Islet of Langerhans (tissue), 1 donor: ENCODE measurements at regions not wholly inside any gene's neighbourhood (a gene's known extent, or its start where the extent isn't known, plus 50 kb on each side); places are given as distances from the start of the nearest gene placed in this dataset.
A peak's percentile ranks its signal among the peaks of the same experiment; 100 is the strongest.

Experiments used
- FAIRE-seq: peaks from one replicate; lab custom pipeline; 2011; peaks lifted over from hg19 to GRCh38; lab: Jason Lieb, UNC

DNA sequence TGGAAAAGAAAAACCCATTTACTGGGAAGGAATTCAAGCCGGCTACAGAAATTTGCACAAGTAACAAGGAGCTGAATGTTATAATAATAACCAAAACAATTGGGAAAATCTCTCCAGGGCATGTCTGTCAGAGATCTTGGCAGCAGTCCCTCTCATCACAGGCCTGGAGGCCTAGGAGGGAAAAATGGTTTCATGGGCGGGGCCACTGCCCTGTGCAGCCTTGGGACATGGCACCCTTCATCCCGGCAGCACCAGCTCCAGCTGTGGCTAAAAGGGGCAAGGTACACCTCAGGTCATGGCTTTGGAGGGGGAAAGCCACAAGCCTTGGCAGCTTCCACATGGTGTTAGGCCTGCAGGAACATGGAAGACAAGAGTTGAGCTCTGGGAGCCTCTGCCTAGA lies 513.1 kb upstream of the CNKSR2 start:
- FAIRE-seq = no peak

- FAIRE-seq = no peak
Measured at GRCh38 chrX:20857746-20858145, 516.5 kb upstream of the CNKSR2 start.

- no peak for FAIRE-seq
Measured at GRCh38 chrX:20838477-20838876, 535.7 kb upstream of the CNKSR2 start.

DNA sequence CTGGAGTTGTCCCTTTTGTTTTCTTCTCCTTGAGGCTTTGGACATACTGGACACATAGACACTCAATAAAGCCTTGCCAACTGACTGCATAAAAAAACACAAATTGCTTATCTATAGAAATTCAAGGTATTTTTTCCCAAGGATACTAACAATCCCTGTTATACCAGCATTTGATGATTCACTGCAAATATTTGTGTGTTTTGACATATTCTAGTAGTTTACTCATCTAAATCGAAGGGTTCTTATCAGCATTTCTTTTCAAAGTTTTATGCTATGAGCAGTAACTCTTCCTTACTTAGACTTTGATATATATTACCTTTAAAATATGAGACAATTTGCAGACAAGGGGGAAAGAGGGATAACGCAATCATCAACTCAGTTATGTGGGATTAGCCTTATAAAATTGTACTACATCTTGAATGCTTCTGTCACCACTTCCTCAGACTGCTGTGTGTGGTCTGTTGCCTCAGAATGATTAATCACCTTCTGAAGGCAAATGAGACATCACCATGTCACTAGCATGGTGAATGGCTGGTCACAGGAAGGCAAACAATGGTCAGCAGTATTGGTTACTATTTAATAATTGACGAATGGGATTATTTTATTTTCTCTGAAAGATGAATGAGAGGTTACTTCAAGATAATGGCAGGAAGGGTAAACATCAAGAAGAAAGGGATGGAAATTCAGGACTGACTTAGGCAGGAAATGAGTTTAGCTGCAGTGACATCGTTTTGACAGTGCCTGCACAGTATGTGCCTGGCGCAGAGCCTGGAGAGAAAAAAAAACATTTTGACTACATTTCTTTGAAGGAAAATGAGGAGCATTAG lies 544.3 kb upstream of the CNKSR2 start:
- FAIRE-seq = peak; percentile 90

GRCh38 chrX:20825984-20826383 lies 548.2 kb upstream of the CNKSR2 start:
- FAIRE-seq = no peak

- no peak for FAIRE-seq
Measured at GRCh38 chrX:20803971-20804370, 537.3 kb upstream of the RPS6KA3 start.

GRCh38 chrX:20802036-20802435 lies 535.3 kb upstream of the RPS6KA3 start:
- no peak for FAIRE-seq

- FAIRE-seq = no peak
Measured at GRCh38 chrX:20796450-20796849, 529.7 kb upstream of the RPS6KA3 start.

- no peak for FAIRE-seq
Measured at GRCh38 chrX:20789103-20789502, 522.4 kb upstream of the RPS6KA3 start.

GRCh38 chrX:20767346-20767745 lies 500.6 kb upstream of the RPS6KA3 start:
- no peak for FAIRE-seq

GRCh38 chrX:20756585-20756984 lies 489.9 kb upstream of the RPS6KA3 start:
- FAIRE-seq = no peak

- no peak for FAIRE-seq
Measured at GRCh38 chrX:20753076-20753475, 486.4 kb upstream of the RPS6KA3 start.

DNA sequence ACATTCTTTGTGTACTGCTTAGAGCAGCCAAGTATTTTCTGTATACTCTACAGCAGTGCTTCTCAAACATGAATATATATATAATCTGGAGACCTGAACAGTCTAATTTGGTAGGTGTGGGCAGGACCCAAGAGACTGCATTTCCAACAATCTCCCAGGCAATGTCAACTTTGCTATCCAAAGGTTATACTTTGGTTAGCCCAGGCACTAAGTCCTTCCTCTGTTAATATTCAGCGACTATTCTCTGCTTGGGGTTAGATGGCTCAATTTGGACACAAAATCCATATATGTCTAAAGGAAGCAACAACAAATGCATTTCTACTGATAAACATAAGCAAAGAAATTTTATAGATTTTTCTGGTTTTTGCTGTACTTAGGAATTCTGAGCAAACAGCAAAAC lies 480.0 kb upstream of the RPS6KA3 start:
- no peak for FAIRE-seq

DNA sequence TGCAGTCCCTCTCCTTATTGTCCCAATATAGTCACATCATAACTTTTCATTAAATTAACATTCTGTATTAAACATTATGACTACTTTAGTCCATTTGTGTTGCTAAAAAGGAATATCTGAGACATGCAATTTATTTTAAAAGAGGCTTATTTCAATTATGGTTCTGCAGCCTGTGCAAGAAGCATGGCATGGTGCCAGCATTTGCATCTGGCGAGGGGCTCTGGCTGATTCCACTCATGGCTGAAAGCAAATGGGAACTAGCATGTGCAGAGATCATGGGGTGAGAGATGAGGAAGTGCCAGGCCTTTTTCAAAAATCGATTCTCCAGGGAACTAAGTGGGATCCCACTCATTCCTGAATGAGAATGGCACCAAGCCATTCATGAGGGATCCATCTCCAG lies 476.3 kb upstream of the RPS6KA3 start:
- FAIRE-seq = no peak

- FAIRE-seq = no peak
Measured at GRCh38 chrX:20742106-20742505, 475.4 kb upstream of the RPS6KA3 start.

DNA sequence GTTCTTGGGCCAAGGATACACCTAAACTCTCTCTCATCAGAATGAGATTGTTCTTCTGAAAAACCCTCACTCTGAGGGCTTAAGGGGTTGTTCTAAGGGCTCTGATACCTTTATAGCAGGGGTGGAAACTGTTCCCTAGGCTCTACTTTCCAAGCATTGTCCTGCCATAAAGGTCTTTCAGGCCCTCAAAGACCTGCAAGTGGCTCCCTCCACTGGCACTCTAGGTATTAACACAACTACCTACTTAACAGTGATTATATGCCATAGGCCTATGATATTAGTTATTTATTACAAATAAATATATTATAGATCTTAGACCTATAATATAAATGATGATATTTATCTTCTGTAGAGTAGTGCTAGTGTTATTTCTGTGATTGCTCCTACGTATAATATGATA lies 473.7 kb upstream of the RPS6KA3 start:
- no peak for FAIRE-seq

DNA sequence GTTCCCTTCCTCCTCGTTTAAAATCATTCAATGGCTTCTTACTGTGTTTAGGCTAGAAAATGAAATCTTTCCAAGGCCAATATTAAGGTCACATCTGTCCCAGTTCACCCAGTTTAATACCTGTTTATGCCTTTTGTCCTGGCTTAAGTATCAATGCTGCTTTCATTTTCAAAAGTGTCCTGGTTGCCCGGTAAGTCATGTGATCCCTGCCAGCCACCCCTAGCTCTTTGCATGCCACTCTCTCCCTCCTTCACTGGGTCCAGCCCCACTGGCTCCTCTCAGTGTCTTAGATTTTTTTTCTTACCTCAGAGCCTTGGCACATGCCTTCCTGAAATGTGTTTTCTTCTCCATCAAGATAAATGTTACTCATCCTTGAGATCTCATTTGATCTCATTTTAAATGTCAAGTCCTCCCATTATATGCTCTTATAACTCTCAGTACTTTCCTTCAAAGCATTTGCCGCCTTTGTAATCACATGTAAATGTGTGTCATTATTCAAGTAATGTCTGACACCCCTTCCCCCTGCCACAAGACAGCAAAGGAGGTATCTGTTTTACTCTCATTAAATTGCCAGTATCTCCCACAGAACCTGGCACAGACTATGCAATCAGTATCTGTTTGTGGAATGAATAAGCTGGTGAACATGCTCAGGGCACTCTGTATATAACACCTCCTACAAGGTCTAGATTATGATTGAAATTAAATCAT lies 472.5 kb upstream of the RPS6KA3 start:
- FAIRE-seq = no peak

GRCh38 chrX:20729416-20729815 lies 462.7 kb upstream of the RPS6KA3 start:
- FAIRE-seq = no peak

GRCh38 chrX:20727447-20727846 lies 460.7 kb upstream of the RPS6KA3 start:
- peak; percentile 55 for FAIRE-seq

GRCh38 chrX:20720954-20721626 lies 454.4 kb upstream of the RPS6KA3 start:
- FAIRE-seq = peak; percentile 60

DNA sequence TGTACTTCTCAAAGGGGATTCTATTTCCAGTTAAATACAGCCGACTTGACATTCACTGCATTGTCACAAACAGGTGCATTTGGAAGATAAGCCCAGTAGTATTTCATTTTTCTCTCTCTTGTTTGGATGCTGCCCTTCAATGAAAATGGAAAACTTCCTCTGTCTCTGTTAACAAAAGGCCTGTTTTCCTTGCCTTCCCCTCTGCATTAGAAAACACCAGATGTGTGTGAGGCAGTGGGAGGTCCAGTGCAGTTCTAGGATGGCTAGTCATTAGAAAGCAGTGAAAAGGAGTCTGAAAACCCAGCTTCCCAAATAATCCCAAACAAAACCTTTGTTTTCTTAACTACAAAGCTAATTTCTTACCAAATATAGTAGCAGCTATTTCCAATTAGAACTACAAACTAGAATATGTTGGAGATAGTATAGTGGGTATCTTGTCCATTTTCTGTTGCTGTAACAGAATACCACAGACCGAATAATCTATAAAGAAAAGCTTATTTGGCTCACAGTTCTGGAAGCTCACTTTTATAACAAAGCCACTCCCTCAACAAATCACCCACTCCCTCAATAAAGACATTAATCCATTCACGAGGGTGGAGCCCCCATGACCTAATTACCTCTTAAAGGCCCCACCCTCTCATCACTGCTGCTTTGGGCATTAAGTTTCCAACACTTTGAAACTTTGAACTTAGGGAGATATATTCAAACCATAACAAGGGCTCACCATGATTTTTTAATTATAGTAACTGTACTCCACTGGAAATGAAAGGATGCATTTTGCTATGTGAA lies 452.1 kb upstream of the RPS6KA3 start:
- FAIRE-seq = no peak

DNA sequence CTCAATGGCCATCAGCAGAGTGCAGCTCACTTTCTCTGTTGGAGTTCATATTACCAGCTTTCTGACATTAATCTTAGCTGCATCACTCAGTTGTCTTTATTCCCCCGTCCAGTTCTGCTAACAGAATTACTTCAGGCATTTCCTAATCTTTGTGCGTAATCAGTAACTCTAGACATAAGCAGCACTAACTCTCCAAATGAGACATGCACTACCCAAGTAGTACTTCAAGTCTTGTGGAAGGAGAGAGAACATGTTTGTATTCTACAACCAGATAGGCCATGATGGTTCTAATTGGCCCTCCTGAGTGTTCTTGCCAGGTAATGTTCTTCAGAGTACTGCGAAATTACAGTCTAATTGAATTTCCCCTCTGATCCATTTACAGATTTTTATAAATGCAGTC lies 448.5 kb upstream of the RPS6KA3 start:
- FAIRE-seq = no peak
